Testis (tissue), 2 donors: ENCODE measurements at regions not wholly inside any gene's neighbourhood (a gene's known extent, or its start where the extent isn't known, plus 50 kb on each side); places are given as distances from the start of the nearest gene placed in this dataset.

Source experiments
- DNase-seq: peaks from one replicate; pipeline ENCODE4 v3.0.0-alpha.2; 2019
- H3K27ac ChIP-seq, 2 donors: fragments of 200-600 bp; sonication (generic); one replicate each; pipeline ENCODE4 v1.5.1; 2019
- H3K27me3 ChIP-seq: fragments of 200-600 bp; sonication (generic); one replicate; pipeline ENCODE4 v1.5.1; 2019
- H3K36me3 ChIP-seq: fragments of 200-600 bp; sonication (generic); one replicate; pipeline ENCODE4 v1.5.1; 2017; ENCODE audit warnings: low read depth; ENCODE audit errors: missing control alignments
- H3K4me1 ChIP-seq: fragments of 200-600 bp; sonication (generic); one replicate; pipeline ENCODE4 v1.5.1; 2019
- H3K4me3 ChIP-seq, 2 donors: fragments of 200-600 bp; sonication (generic); one replicate each; pipeline ENCODE4 v1.5.1; 2017 to 2019
- H3K9me3 ChIP-seq: fragments of 200-600 bp; sonication (generic); one replicate; pipeline ENCODE4 v1.5.1; 2017
- POLR2A ChIP-seq: fragments of 450-650 bp; IDR thresholded peaks from one replicate; pipeline ENCODE4 v1.6.1; 2017; ENCODE audit warnings: antibody characterized with exemption, mild to moderate bottlenecking, moderate library complexity
- WGBS, 2 donors: methylation state at CpG; one replicate each; pipeline ENCODE4 v1.1.5; 2018; 5-methylcytosine and 5-hydroxymethylcytosine counted together
- intact Hi-C: fragments of 100-400 bp; cut with DNase I; formaldehyde crosslinking; loops from one replicate; pipeline ENCODE4 v1.15.1; 2023; ENCODE audit warnings: low total_unique reads
- TF ChIP-seq, protein P1 (sequence below), 3 experiments: fragments of 450-650 bp in 2 of 3; fragments of 200-600 bp in 1 of 3; sonication (generic) in 1 of 3; IDR thresholded peaks; one replicate each; pipeline ENCODE4 v1.5.1; 2016 to 2019; ENCODE audit warnings: antibody characterized with exemption in 3 of 3, mild to moderate bottlenecking in 2 of 3, moderate library complexity in 1 of 3

DNA sequence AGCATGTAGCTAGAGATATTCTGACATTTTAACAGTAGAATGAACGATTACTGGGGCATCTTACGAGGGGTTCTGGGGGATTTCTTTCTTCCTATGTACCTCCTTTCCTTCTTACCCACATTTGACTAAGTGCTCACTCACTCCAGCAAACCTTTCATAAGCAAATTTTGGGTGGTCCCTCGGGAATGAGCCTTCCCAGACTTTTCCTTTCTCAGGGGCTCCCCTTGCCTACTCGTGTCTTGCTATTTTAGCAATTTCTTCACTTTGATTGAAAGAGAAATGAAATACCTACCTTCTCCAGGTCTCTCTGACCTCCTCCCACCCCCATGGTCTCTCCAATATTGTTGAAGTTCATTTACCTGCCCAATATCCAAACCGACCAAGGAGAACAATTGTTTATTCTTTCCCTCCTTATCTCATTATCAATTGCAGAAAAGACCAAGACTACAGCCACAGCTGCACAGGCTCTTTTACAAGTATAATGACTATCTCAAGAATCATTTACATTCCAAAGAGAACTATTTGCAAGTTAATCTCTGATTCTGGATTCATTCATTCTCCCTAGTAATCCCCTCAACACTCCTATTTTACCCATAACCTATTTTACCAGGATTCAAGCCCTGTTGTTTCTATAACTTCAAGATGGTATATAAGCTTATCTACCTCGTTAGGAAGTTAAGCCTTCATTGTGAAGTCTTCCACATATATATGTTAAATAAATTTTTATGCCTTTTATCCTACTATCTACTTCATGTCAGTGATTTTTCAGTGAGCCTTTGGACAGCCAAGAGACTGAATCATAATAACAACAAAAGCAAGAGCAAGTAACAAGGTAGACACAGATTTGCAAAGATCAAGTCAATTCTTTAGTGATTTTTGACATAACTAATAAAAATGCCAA lies 480.6 kb downstream of the IPMK start:
- no peaks in the 10 kb centered on the region for H3K9me3 ChIP-seq
- TF ChIP-seq, protein P1, sequence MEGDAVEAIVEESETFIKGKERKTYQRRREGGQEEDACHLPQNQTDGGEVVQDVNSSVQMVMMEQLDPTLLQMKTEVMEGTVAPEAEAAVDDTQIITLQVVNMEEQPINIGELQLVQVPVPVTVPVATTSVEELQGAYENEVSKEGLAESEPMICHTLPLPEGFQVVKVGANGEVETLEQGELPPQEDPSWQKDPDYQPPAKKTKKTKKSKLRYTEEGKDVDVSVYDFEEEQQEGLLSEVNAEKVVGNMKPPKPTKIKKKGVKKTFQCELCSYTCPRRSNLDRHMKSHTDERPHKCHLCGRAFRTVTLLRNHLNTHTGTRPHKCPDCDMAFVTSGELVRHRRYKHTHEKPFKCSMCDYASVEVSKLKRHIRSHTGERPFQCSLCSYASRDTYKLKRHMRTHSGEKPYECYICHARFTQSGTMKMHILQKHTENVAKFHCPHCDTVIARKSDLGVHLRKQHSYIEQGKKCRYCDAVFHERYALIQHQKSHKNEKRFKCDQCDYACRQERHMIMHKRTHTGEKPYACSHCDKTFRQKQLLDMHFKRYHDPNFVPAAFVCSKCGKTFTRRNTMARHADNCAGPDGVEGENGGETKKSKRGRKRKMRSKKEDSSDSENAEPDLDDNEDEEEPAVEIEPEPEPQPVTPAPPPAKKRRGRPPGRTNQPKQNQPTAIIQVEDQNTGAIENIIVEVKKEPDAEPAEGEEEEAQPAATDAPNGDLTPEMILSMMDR (IDR thresholded peaks at IDR 0.05): no peak
- no peak for TF ChIP-seq POLR2A
- H3K27ac ChIP-seq: no peak overlapping the region
- WGBS, 2 donors: 24 to 39% methylated on average over 6 of the region's 6 CpGs
- H3K4me3 ChIP-seq: no peak overlapping the region
- no peak for DNase-seq
- H3K36me3 ChIP-seq: no peaks in the 10 kb centered on the region
- no peaks in the 10 kb centered on the region for H3K4me1 ChIP-seq
- intact Hi-C loops: no loop called here
- no peaks in the 10 kb centered on the region for H3K27me3 ChIP-seq

DNA sequence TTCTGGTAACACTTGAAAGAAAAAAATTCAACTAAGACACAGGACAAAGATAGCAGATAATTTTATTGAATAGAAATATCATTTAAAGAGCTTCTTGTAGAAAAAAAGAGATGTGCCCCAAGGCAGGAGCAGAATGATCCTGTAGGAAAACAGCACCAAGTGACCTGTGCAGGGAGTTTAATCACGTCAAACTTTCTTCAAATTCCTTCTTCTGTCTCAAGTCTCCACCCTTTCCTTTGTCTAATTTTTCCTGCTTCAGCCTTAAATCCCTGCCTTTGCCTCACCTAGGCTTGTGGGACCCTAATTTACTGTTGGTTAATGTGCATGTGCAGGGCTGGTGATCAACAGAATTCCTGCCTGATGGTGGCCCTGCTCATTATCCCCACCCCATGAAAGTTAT lies 481.4 kb downstream of the IPMK start:
- no peaks in the 10 kb centered on the region for H3K36me3 ChIP-seq
- 29 to 47% methylated on average over 1 of the region's 1 CpG for WGBS, 2 donors
- no peak overlapping the region for H3K4me3 ChIP-seq
- no peak overlapping the region for H3K27ac ChIP-seq
- no peak for DNase-seq
- intact Hi-C loops: no loop called here
- no peaks in the 10 kb centered on the region for H3K9me3 ChIP-seq
- H3K27me3 ChIP-seq: no peaks in the 10 kb centered on the region
- H3K4me1 ChIP-seq: no peaks in the 10 kb centered on the region
- no peak for TF ChIP-seq POLR2A
- TF ChIP-seq, protein P1 (IDR thresholded peaks at IDR 0.05): no peak

DNA sequence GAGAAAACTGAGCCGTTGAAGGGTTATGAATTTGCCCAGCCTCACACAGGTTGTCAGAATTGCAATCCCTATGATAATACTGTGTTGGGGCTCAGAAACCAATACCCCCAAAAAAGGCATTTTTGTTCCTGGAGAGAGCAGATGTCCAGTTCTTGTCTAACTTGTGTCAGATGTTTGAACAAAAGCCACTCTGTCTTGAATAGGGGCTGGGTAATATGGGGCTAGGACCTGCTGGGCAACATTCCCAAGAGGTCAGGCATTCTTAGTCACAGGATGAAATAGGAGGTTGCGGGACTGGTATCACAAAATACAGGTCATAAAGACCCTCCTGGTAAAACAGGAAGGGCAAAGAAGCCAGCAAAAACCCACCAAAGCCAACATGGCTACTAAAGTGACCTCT lies 482.1 kb downstream of the IPMK start:
- Histone ChIP-seq H3K9me3 (no peaks in the 10 kb centered on the region), H3K27ac (no peak overlapping the region), H3K4me1 (no peaks in the 10 kb centered on the region), H3K4me3 (no peak overlapping the region), H3K36me3 (no peaks in the 10 kb centered on the region), H3K27me3 (no peaks in the 10 kb centered on the region)
- TF ChIP-seq POLR2A: no peak
- TF ChIP-seq, protein P1 (IDR thresholded peaks at IDR 0.05): no peak
- no peak for DNase-seq
- WGBS, 2 donors: 83 to 95% methylated on average over 2 of the region's 2 CpGs
- intact Hi-C loops: no loop called here

DNA sequence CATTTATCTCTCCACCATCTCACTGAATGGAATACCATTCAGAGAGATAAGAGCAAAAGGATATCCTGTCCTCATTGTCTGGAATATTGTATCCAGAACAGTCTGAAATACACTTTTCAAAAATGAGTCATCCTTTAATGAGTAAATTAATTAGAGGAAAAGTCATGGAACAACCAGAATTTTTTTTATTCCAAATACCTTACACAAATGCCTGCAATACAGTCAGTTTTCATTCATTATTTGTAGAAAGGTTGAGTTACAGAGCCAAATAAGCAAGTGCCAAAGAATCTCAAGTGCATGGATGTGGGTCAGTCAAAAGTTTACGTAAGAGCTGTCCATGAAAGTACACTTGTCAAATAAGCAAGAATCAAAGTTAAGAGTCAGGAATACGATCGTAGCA lies 482.6 kb downstream of the IPMK start:
- Histone ChIP-seq H3K4me1 (no peaks in the 10 kb centered on the region), H3K36me3 (no peaks in the 10 kb centered on the region), H3K27me3 (no peaks in the 10 kb centered on the region), H3K4me3 (no peak overlapping the region), H3K9me3 (no peaks in the 10 kb centered on the region), H3K27ac (no peak overlapping the region)
- intact Hi-C loops: no loop called here
- WGBS, 2 donors: 92 to 95% methylated on average over 3 of the region's 3 CpGs
- no peak for DNase-seq
- TF ChIP-seq, protein P1 (IDR thresholded peaks at IDR 0.05): no peak
- TF ChIP-seq POLR2A: no peak
